Esophagus squamous epithelium (tissue), 5 donors: ENCODE measurements at regions not wholly inside any gene's neighbourhood (a gene's known extent, or its start where the extent isn't known, plus 50 kb on each side); places are given as distances from the start of the nearest gene placed in this dataset.

ENCODE experiments used
- DNase-seq: peaks from one replicate; lab custom pipeline; 2025; lab: John Stamatoyannopoulos, UW
- H3K27ac ChIP-seq, 4 donors: fragments of 200-600 bp; sonication (generic); one replicate each; pipeline ENCODE4 v1.5.1; 2016 to 2019; ENCODE audit warnings: mild to moderate bottlenecking in 1 of 4
- H3K27me3 ChIP-seq, 4 donors: fragments of 200-600 bp; sonication (generic); 1 replicate in 3 of 4; 2 replicates in 1 of 4; pipeline versions ENCODE4 v1.5.1 to v1.6.0; 2017 to 2021; ENCODE audit warnings: antibody characterized with exemption in 1 of 4
- H3K36me3 ChIP-seq, 3 donors: fragments of 200-600 bp; sonication (generic); one replicate each; pipeline ENCODE4 v1.5.1; 2016 to 2019
- H3K4me1 ChIP-seq, 3 donors: fragments of 200-600 bp; sonication (generic); one replicate each; pipeline ENCODE4 v1.5.1; 2017 to 2019
- H3K4me3 ChIP-seq, 4 donors: fragments of 200-600 bp; sonication (generic); 1 replicate in 3 of 4; 2 replicates in 1 of 4; pipeline ENCODE4 v1.5.1; 2016 to 2019; ENCODE audit warnings: mild to moderate bottlenecking in 2 of 4, moderate library complexity in 1 of 4
- H3K9me3 ChIP-seq, 3 donors: fragments of 200-600 bp; sonication (generic); one replicate each; pipeline ENCODE4 v1.5.1; 2016 to 2019
- CTCF ChIP-seq, 6 experiments: fragments of 450-650 bp in 4 of 6; fragments of 200-600 bp in 2 of 6; sonication (generic) in 2 of 6; IDR thresholded peaks; one replicate each; pipeline ENCODE4 v1.5.1; 2016 to 2019; ENCODE audit warnings: antibody characterized with exemption in 6 of 6, mild to moderate bottlenecking in 4 of 6, moderate library complexity in 4 of 6
- POLR2A ChIP-seq, 4 donors: fragments of 450-650 bp; IDR thresholded peaks; one replicate each; pipeline ENCODE4 v1.6.1; 2017; ENCODE audit warnings: antibody characterized with exemption in 4 of 4, mild to moderate bottlenecking in 4 of 4, moderate library complexity in 3 of 4
- WGBS, 2 donors: methylation state at CpG; one replicate each; pipeline ENCODE4 v1.1.5; 2018; 5-methylcytosine and 5-hydroxymethylcytosine counted together
- intact Hi-C: fragments of 100-400 bp; cut with DNase I; formaldehyde crosslinking; loops from one replicate; pipeline ENCODE4 v1.15.0; 2022
- donor health status: DM: yes; HTN: yes; CAD: no.

- intact Hi-C loops, result no loop called here
- no peaks in the 10 kb centered on the region for H3K36me3 ChIP-seq
- no peaks in the 10 kb centered on the region for H3K9me3 ChIP-seq
- DNase-seq, result no peak
- WGBS, 2 donors, result 89 to 94% methylated on average over 2 of the region's 2 CpGs
- H3K27me3 ChIP-seq, result no peaks in the 10 kb centered on the region
- no peak overlapping the region for H3K4me3 ChIP-seq
- TF ChIP-seq POLR2A (IDR thresholded peaks at IDR 0.05), result no peak
- no peak for TF ChIP-seq CTCF (IDR thresholded peaks at IDR 0.05)
- no peaks in the 10 kb centered on the region for H3K4me1 ChIP-seq
- H3K27ac ChIP-seq, result no peak overlapping the region
Observed at GRCh38 chrX:42386681-42387080, 391.3 kb downstream of the PPP1R2C start.

GRCh38 chrX:42385730-42386129, 392.2 kb downstream of the PPP1R2C start:
- WGBS, 2 donors, result 10 to 38% methylated on average over 2 of the region's 2 CpGs
- Histone ChIP-seq H3K4me3 (no peak overlapping the region), H3K9me3 (no peaks in the 10 kb centered on the region), H3K36me3 (no peaks in the 10 kb centered on the region), H3K27ac (no peak overlapping the region), H3K27me3 (no peaks in the 10 kb centered on the region), H3K4me1 (no peaks in the 10 kb centered on the region)
- intact Hi-C loops, result no loop called here
- DNase-seq, result no peak
- TF ChIP-seq POLR2A (IDR thresholded peaks at IDR 0.05) (no peak), CTCF (IDR thresholded peaks at IDR 0.05) (no peak)

GRCh38 chrX:42384956-42385355, 393.0 kb downstream of the PPP1R2C start:
- Histone ChIP-seq H3K4me3 (no peak overlapping the region), H3K36me3 (no peaks in the 10 kb centered on the region), H3K27ac (no peak overlapping the region), H3K4me1 (no peaks in the 10 kb centered on the region), H3K9me3 (no peaks in the 10 kb centered on the region), H3K27me3 (no peaks in the 10 kb centered on the region)
- TF ChIP-seq CTCF (IDR thresholded peaks at IDR 0.05) (no peak), POLR2A (IDR thresholded peaks at IDR 0.05) (no peak)
- no peak for DNase-seq
- 25 to 40% methylated on average over 1 of the region's 1 CpG for WGBS, 2 donors
- intact Hi-C loops, result no loop called here

GRCh38 chrX:42378857-42379256, 399.1 kb downstream of the PPP1R2C start:
- TF ChIP-seq POLR2A (IDR thresholded peaks at IDR 0.05), result no peak
- TF ChIP-seq CTCF (IDR thresholded peaks at IDR 0.05), result no peak
- H3K9me3 ChIP-seq, result no peaks in the 10 kb centered on the region
- intact Hi-C loops, result no loop called here
- no peak overlapping the region for H3K27ac ChIP-seq
- WGBS, 2 donors, result 89 to 100% methylated on average over 1 of the region's 1 CpG
- no peaks in the 10 kb centered on the region for H3K36me3 ChIP-seq
- no peaks in the 10 kb centered on the region for H3K27me3 ChIP-seq
- no peaks in the 10 kb centered on the region for H3K4me1 ChIP-seq
- no peak overlapping the region for H3K4me3 ChIP-seq
- DNase-seq, result no peak

GRCh38 chrX:42375086-42375485, 402.9 kb downstream of the PPP1R2C start:
- no peak for DNase-seq
- Histone ChIP-seq H3K9me3 (no peaks in the 10 kb centered on the region), H3K27ac (no peak overlapping the region), H3K27me3 (no peaks in the 10 kb centered on the region), H3K4me3 (no peak overlapping the region), H3K36me3 (no peaks in the 10 kb centered on the region), H3K4me1 (no peaks in the 10 kb centered on the region)
- intact Hi-C loops, result no loop called here
- TF ChIP-seq CTCF (IDR thresholded peaks at IDR 0.05) (no peak), POLR2A (IDR thresholded peaks at IDR 0.05) (no peak)
- 55% methylated on average over 3 of the region's 7 CpGs; no CpG with 5 or more reads in 1 of the 2 donors for WGBS, 2 donors
